ENCODE measurements at regions not wholly inside any gene's neighbourhood (a gene's known extent, or its start where the extent isn't known, plus 50 kb on each side); places are given as distances from the start of the nearest gene placed in this dataset.

GRCh38 chr11:116357784-116358544, 414.8 kb downstream of the BUD13 start:
- H3K4me1 ChIP-seq (replicated peaks in 1 of 2) = no peaks in the 10 kb centered on the region
- no peaks in the 10 kb centered on the region for H3K36me3 ChIP-seq (replicated peaks in 1 of 2)
- no peaks in the 10 kb centered on the region for H3K9me3 ChIP-seq (replicated peaks in 1 of 3)
- intact Hi-C loops (cut with DNase I) = no loop called here
- no peak for TF ChIP-seq POLR2A (IDR thresholded peaks at IDR 0.05)
- peak in 3 of 6 experiments; percentile 24 to 28 (median 26) for TF ChIP-seq CTCF (IDR thresholded peaks at IDR 0.05)
- H3K27me3 ChIP-seq = peaks cover 7% of the 10 kb centered on the region
- DNase-seq = peak in 2 of 7 donors; percentile 3 to 7
- H3K27ac ChIP-seq = no peak overlapping the region
- WGBS, 4 donors = 39 to 62% (median 49%) methylated on average over 15 to 37 of the region's 37 CpGs
- H3K4me3 ChIP-seq = no peak overlapping the region

GRCh38 chr11:116356451-116356850, 416.3 kb downstream of the BUD13 start:
- Histone ChIP-seq H3K4me1 (replicated peaks in 1 of 2) (no peaks in the 10 kb centered on the region), H3K9me3 (replicated peaks in 1 of 3) (no peaks in the 10 kb centered on the region), H3K36me3 (replicated peaks in 1 of 2) (no peaks in the 10 kb centered on the region), H3K27me3 (peaks cover 7% of the 10 kb centered on the region), H3K27ac (no peak overlapping the region), H3K4me3 (no peak overlapping the region)
- 75 to 86% (median 83%) methylated on average over 6 to 7 of the region's 7 CpGs for WGBS, 4 donors
- DNase-seq = no peak
- TF ChIP-seq POLR2A (IDR thresholded peaks at IDR 0.05) (no peak), CTCF (IDR thresholded peaks at IDR 0.05) (no peak)
- intact Hi-C loops (cut with DNase I) = no loop called here

GRCh38 chr11:116355104-116355503, 417.7 kb downstream of the BUD13 start:
- intact Hi-C loops (cut with DNase I) = no loop called here
- no peak overlapping the region for H3K4me3 ChIP-seq
- no peaks in the 10 kb centered on the region for H3K9me3 ChIP-seq (replicated peaks in 1 of 3)
- WGBS, 4 donors = 78 to 88% (median 84%) methylated on average over 1 of the region's 1 CpG
- H3K4me1 ChIP-seq (replicated peaks in 1 of 2) = no peaks in the 10 kb centered on the region
- no peak overlapping the region for H3K27ac ChIP-seq
- TF ChIP-seq POLR2A (IDR thresholded peaks at IDR 0.05) = no peak
- peaks cover 7% of the 10 kb centered on the region for H3K27me3 ChIP-seq
- no peak for DNase-seq
- H3K36me3 ChIP-seq (replicated peaks in 1 of 2) = no peaks in the 10 kb centered on the region

- H3K4me3 ChIP-seq = no peak overlapping the region
- no peak overlapping the region for H3K27ac ChIP-seq
- intact Hi-C loops (cut with DNase I) = no loop called here
- H3K27me3 ChIP-seq = peaks cover 7% of the 10 kb centered on the region
- TF ChIP-seq POLR2A (IDR thresholded peaks at IDR 0.05) (no peak), CTCF (IDR thresholded peaks at IDR 0.05) (no peak)
- H3K4me1 ChIP-seq (replicated peaks in 1 of 2) = no peaks in the 10 kb centered on the region
- no peaks in the 10 kb centered on the region for H3K9me3 ChIP-seq (replicated peaks in 1 of 3)
- H3K36me3 ChIP-seq (replicated peaks in 1 of 2) = no peaks in the 10 kb centered on the region
- no peak for DNase-seq
- WGBS, 4 donors = 71 to 80% (median 73%) methylated on average over 4 to 7 of the region's 7 CpGs
These were observed 419.2 kb downstream of the BUD13 start for GRCh38 chr11:116353589-116353988.

- no peak for TF ChIP-seq POLR2A (IDR thresholded peaks at IDR 0.05)
- 69 to 88% (median 74%) methylated on average over 4 of the region's 4 CpGs for WGBS, 4 donors
- intact Hi-C loops (cut with DNase I) = no loop called here
- no peak overlapping the region for H3K27ac ChIP-seq
- H3K27me3 ChIP-seq = no peaks in the 10 kb centered on the region
- H3K9me3 ChIP-seq (replicated peaks in 1 of 3) = no peaks in the 10 kb centered on the region
- H3K36me3 ChIP-seq (replicated peaks in 1 of 2) = no peaks in the 10 kb centered on the region
- no peaks in the 10 kb centered on the region for H3K4me1 ChIP-seq (replicated peaks in 1 of 2)
- DNase-seq = no peak
- no peak overlapping the region for H3K4me3 ChIP-seq
These were observed 419.9 kb downstream of the BUD13 start for GRCh38 chr11:116352881-116353280.
